Astrocyte of the hippocampus (primary cell): ENCODE measurements at regions not wholly inside any gene's neighbourhood (a gene's known extent, or its start where the extent isn't known, plus 50 kb on each side); places are given as distances from the start of the nearest gene placed in this dataset.

ENCODE experiments used
- DNase-seq: peaks from one replicate; pipeline ENCODE4 v3.0.0; 2011; ENCODE audit warnings: low read depth, low spot score

- DNase-seq, result no peak
Observed at GRCh38 chr1:69425871-69426270, 141.9 kb upstream of the LRRC7 start.

- DNase-seq, result no peak
Observed at GRCh38 chr1:69426401-69426800, 141.3 kb upstream of the LRRC7 start.

GRCh38 chr1:69433073-69433472 is 134.6 kb upstream of the LRRC7 start:
- DNase-seq, result peak; percentile 24

- no peak for DNase-seq
Observed at GRCh38 chr1:69436151-69436550, 131.6 kb upstream of the LRRC7 start.

- no peak for DNase-seq
Observed at GRCh38 chr1:69438056-69438795, 129.5 kb upstream of the LRRC7 start.

- DNase-seq, result no peak
Observed at GRCh38 chr1:69441496-69441895, 126.2 kb upstream of the LRRC7 start.

- no peak for DNase-seq
Observed at GRCh38 chr1:69451196-69451595, 116.5 kb upstream of the LRRC7 start.

GRCh38 chr1:69455718-69456117 is 112.0 kb upstream of the LRRC7 start:
- no peak for DNase-seq

- DNase-seq, result no peak
Observed at GRCh38 chr1:69459244-69459643, 108.5 kb upstream of the LRRC7 start.

- peak; percentile 10 for DNase-seq
Observed at GRCh38 chr1:69475021-69475420, 92.7 kb upstream of the LRRC7 start.

GRCh38 chr1:69479734-69480133 is 88.0 kb upstream of the LRRC7 start:
- no peak for DNase-seq

GRCh38 chr1:69483246-69483645 is 84.5 kb upstream of the LRRC7 start:
- no peak for DNase-seq

GRCh38 chr1:69485616-69486015 is 82.1 kb upstream of the LRRC7 start:
- peak; percentile 71 for DNase-seq

GRCh38 chr1:69491416-69491815 is 76.3 kb upstream of the LRRC7 start:
- peak; percentile 19 for DNase-seq

- DNase-seq, result peak; percentile 65
Observed at GRCh38 chr1:69492286-69492685, 75.4 kb upstream of the LRRC7 start.

GRCh38 chr1:69494221-69494620 is 73.5 kb upstream of the LRRC7 start:
- DNase-seq, result peak; percentile 50

GRCh38 chr1:69497441-69498221 is 70.1 kb upstream of the LRRC7 start:
- no peak for DNase-seq

- DNase-seq, result no peak
Observed at GRCh38 chr1:69498711-69499110, 69.0 kb upstream of the LRRC7 start.

- DNase-seq, result peak; percentile 52
Observed at GRCh38 chr1:69499203-69499803, 68.4 kb upstream of the LRRC7 start.

GRCh38 chr1:69502991-69503390 is 64.7 kb upstream of the LRRC7 start:
- no peak for DNase-seq

GRCh38 chr1:69504730-69505252 is 62.9 kb upstream of the LRRC7 start:
- no peak for DNase-seq

GRCh38 chr1:69506311-69506710 is 61.4 kb upstream of the LRRC7 start:
- DNase-seq, result no peak
